Astrocyte (in vitro differentiated cells and primary cell): ENCODE measurements at regions not wholly inside any gene's neighbourhood (a gene's known extent, or its start where the extent isn't known, plus 50 kb on each side); places are given as distances from the start of the nearest gene placed in this dataset.
A peak's percentile ranks its signal among the peaks of the same experiment; 100 is the strongest.

Source experiments
- DNase-seq: peaks from one replicate; pipeline ENCODE4 v3.0.0-alpha.2; 2010; ENCODE audit warnings: low read depth
- FAIRE-seq: peaks from 2 replicates; lab custom pipeline; 2011; peaks lifted over from hg19 to GRCh38; lab: Jason Lieb, UNC
- H2AFZ ChIP-seq: 2 replicates; pipeline ENCODE4 v1.6.0; 2012; ENCODE audit warnings: low read depth, low read length, inconsistent platforms
- H3K27ac ChIP-seq: 2 replicates; pipeline ENCODE4 v1.5.1; 2011; ENCODE audit warnings: low read depth, low read length, inconsistent platforms
- H3K27me3 ChIP-seq: 2 replicates; pipeline ENCODE4 v1.6.0; 2011; ENCODE audit warnings: low read length, inconsistent platforms; ENCODE audit not compliant: insufficient read depth
- H3K36me3 ChIP-seq: 2 replicates; pipeline ENCODE4 v1.5.1; 2011; ENCODE audit warnings: low read length, inconsistent platforms; ENCODE audit not compliant: insufficient read depth
- H3K4me1 ChIP-seq: 2 replicates; pipeline ENCODE4 v1.5.1; 2011; ENCODE audit warnings: low read length, inconsistent platforms; ENCODE audit not compliant: insufficient read depth
- H3K4me2 ChIP-seq: 2 replicates; pipeline ENCODE4 v1.6.0; 2012; ENCODE audit warnings: low read length, inconsistent platforms
- H3K4me3 ChIP-seq: 2 replicates; pipeline ENCODE4 v1.5.1; 2011; ENCODE audit warnings: low read depth, mild to moderate bottlenecking, low read length, inconsistent platforms; ENCODE audit not compliant: insufficient read depth
- H3K79me2 ChIP-seq: 2 replicates; pipeline ENCODE4 v1.6.0; 2012; ENCODE audit warnings: mild to moderate bottlenecking, low read length, inconsistent platforms; ENCODE audit not compliant: insufficient read depth
- H3K9ac ChIP-seq: 2 replicates; pipeline ENCODE4 v1.6.0; 2012; ENCODE audit warnings: mild to moderate bottlenecking, low read length, inconsistent platforms
- H3K9me3 ChIP-seq: 2 replicates; pipeline ENCODE4 v1.5.1; 2012; ENCODE audit warnings: low read depth, mild to moderate bottlenecking, low read length, inconsistent platforms; ENCODE audit not compliant: insufficient read depth
- H4K20me1 ChIP-seq: 2 replicates; pipeline ENCODE4 v1.6.0; 2012; ENCODE audit warnings: low read length, inconsistent platforms; ENCODE audit not compliant: insufficient read depth
- H3K27ac Mint-ChIP-seq: one replicate; pipeline ENCODE4 v1.8.0; 2021; ENCODE audit warnings: mild to moderate bottlenecking, mixed read lengths; ENCODE audit not compliant: unreplicated experiment
- H3K27me3 Mint-ChIP-seq: one replicate; pipeline ENCODE4 v1.8.0; 2021; ENCODE audit warnings: low read depth, mixed read lengths; ENCODE audit not compliant: unreplicated experiment
- H3K36me3 Mint-ChIP-seq: one replicate; pipeline ENCODE4 v1.8.0; 2021; ENCODE audit warnings: low read depth, mixed read lengths; ENCODE audit not compliant: unreplicated experiment
- H3K4me1 Mint-ChIP-seq: one replicate; pipeline ENCODE4 v1.8.0; 2021; ENCODE audit warnings: low read depth, mixed read lengths; ENCODE audit not compliant: unreplicated experiment
- H3K4me3 Mint-ChIP-seq: one replicate; pipeline ENCODE4 v1.8.0; 2021; ENCODE audit warnings: mild to moderate bottlenecking, moderate library complexity, mixed read lengths; ENCODE audit not compliant: unreplicated experiment
- H3K9me3 Mint-ChIP-seq: one replicate; pipeline ENCODE4 v1.8.0; 2021; ENCODE audit warnings: mild to moderate bottlenecking, mixed read lengths; ENCODE audit not compliant: unreplicated experiment
- CTCF ChIP-seq: IDR thresholded peaks from 2 replicates; pipeline ENCODE4 v1.5.1; 2011; ENCODE audit warnings: low read depth, mild to moderate bottlenecking, inconsistent platforms, low read length, moderate library complexity; ENCODE audit not compliant: insufficient read depth
- EZH2 ChIP-seq: IDR thresholded peaks from 2 replicates; pipeline ENCODE4 v1.6.1; 2012; ENCODE audit warnings: mild to moderate bottlenecking, low read length, inconsistent platforms; ENCODE audit not compliant: insufficient read depth

GRCh38 chr9:119959846-119960545 lies 590.8 kb upstream of the BRINP1 start:
- Mint-ChIP-seq H3K4me1 (peaks cover 13% of the 10 kb centered on the region), H3K4me3 (no peak overlapping the region), H3K9me3 (no peaks in the 10 kb centered on the region), H3K36me3 (no peaks in the 10 kb centered on the region), H3K27ac (no peak overlapping the region), H3K27me3 (peaks cover 1% of the 10 kb centered on the region)
- no peaks in the 10 kb centered on the region for H3K79me2 ChIP-seq
- no peak overlapping the region for H2AFZ ChIP-seq
- no peaks in the 10 kb centered on the region for H3K9me3 ChIP-seq
- DNase-seq, result peak; percentile 77
- no peak for TF ChIP-seq CTCF
- no peak for TF ChIP-seq EZH2
- H3K9ac ChIP-seq, result no peak overlapping the region
- FAIRE-seq, result no peak
- H3K4me1 ChIP-seq, result peaks cover 13% of the 10 kb centered on the region
- no peaks in the 10 kb centered on the region for H3K36me3 ChIP-seq
- no peak overlapping the region for H3K4me3 ChIP-seq
- H3K27ac ChIP-seq, result no peak overlapping the region
- H3K4me2 ChIP-seq, result peak overlapping the region; percentile 11
- no peaks in the 10 kb centered on the region for H3K27me3 ChIP-seq
- no peaks in the 10 kb centered on the region for H4K20me1 ChIP-seq

- peak; percentile 65 for FAIRE-seq
- no peaks in the 10 kb centered on the region for H3K9me3 ChIP-seq
- no peak overlapping the region for H3K9ac ChIP-seq
Measured at GRCh38 chr9:119956111-119956510, 586.9 kb upstream of the BRINP1 start.

More at GRCh38 chr9:119956111-119956510, 586.9 kb upstream of the BRINP1 start:
- H3K27ac Mint-ChIP-seq, result no peak overlapping the region
- no peaks in the 10 kb centered on the region for H3K27me3 Mint-ChIP-seq
- no peak overlapping the region for H3K4me3 Mint-ChIP-seq
- peaks cover 2% of the 10 kb centered on the region for H3K9me3 Mint-ChIP-seq
- Histone ChIP-seq H3K36me3 (no peaks in the 10 kb centered on the region), H3K4me3 (no peak overlapping the region), H3K4me2 (no peak overlapping the region), H3K27me3 (no peaks in the 10 kb centered on the region), H3K27ac (no peak overlapping the region), H4K20me1 (no peaks in the 10 kb centered on the region), H3K79me2 (no peaks in the 10 kb centered on the region), H2AFZ (no peak overlapping the region), H3K4me1 (peaks cover 8% of the 10 kb centered on the region)
- H3K4me1 Mint-ChIP-seq, result no peaks in the 10 kb centered on the region
- no peaks in the 10 kb centered on the region for H3K36me3 Mint-ChIP-seq
- TF ChIP-seq CTCF (no peak), EZH2 (no peak)
- DNase-seq, result no peak
